ENCODE measurements at regions not wholly inside any gene's neighbourhood (a gene's known extent, or its start where the extent isn't known, plus 50 kb on each side); places are given as distances from the start of the nearest gene placed in this dataset.

DNA sequence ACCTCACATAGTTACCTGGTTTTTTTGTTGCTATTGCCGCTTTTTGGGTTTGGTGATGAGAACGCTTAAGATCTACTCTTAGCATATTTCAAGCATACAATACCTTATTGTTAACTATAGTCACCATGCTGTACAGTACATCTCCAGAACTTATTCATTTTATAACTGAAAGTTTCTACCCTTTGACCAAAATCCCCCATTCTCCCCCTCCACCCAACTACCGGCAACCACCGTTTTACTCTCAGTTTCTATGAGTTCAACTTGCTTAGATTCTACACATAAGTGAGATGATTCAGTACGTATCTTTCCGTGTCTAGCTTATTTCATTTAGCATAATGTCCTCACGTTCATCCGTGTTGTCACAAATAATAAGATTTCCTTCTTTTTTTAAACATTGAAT, 86.7 kb upstream of the IL6 start:
- H3K36me3 ChIP-seq (ENCODE audit: control insufficient read depth in 4 of 4, insufficient read depth in 4 of 4, low read length in 3 of 4): no peaks in the 10 kb centered on the region
- no peaks in the 10 kb centered on the region for H3K27me3 ChIP-seq (replicated peaks in 2 of 5; ENCODE audit: control insufficient read depth in 4 of 5, insufficient read depth in 5 of 5, low read length in 4 of 5)
- peaks cover 0 to 21% (median 5%) of the 10 kb centered on the region in 5 experiments for H3K9me3 ChIP-seq (ENCODE audit: control extremely low read depth in 1 of 5, control insufficient read depth in 4 of 5, insufficient read depth in 2 of 5, low read depth in 1 of 5, low read length in 4 of 5)
- CTCF ChIA-PET: no interaction called here
- H3K27ac ChIP-seq (ENCODE audit: insufficient read depth in 1 of 2, low read depth in 1 of 2, low read length in 2 of 2, poor library complexity in 1 of 2, severe bottlenecking in 2 of 2): no peak overlapping the region
- no peaks in the 10 kb centered on the region for H3K4me1 ChIP-seq (ENCODE audit: control extremely low read depth in 1 of 4, control insufficient read depth in 4 of 4, insufficient read depth in 4 of 4, low read length in 3 of 4)
- DNase-seq: no peak
- no peak overlapping the region for H3K4me3 ChIP-seq (ENCODE audit: control insufficient read depth in 1 of 7, extremely low read depth in 1 of 7, insufficient read depth in 4 of 7, low read depth in 2 of 7, low read length in 6 of 7)
- POLR2A ChIA-PET: no interaction called here
- 96% methylated on average over 6 of the region's 8 CpGs for WGBS (ENCODE audit: insufficient coverage)

DNA sequence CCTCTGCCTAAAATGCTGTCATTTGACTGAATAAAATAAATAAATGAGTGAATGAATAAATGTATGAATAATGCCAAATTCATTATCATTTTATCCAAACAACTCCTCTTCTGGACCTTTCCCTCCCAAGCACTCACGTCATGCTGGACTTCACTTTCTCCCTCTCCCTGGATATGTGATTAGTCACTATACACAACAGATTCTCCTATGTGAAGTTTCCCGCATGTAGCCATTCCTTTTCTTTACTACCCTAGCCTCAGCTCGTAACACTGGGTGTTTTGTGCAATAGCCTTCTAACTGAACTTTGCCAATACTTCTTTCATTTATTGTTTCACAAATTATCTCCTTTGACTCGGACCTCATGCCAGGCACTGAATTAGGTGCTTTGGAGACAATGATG, 87.6 kb upstream of the IL6 start:
- POLR2A ChIA-PET: no interaction called here
- WGBS (ENCODE audit: insufficient coverage): 100% methylated on average over 3 of the region's 4 CpGs
- H3K36me3 ChIP-seq (ENCODE audit: control insufficient read depth in 4 of 4, insufficient read depth in 4 of 4, low read length in 3 of 4): no peaks in the 10 kb centered on the region
- H3K27me3 ChIP-seq (replicated peaks in 2 of 5; ENCODE audit: control insufficient read depth in 4 of 5, insufficient read depth in 5 of 5, low read length in 4 of 5): no peaks in the 10 kb centered on the region
- CTCF ChIA-PET: no interaction called here
- DNase-seq: no peak
- no peak overlapping the region for H3K27ac ChIP-seq (ENCODE audit: insufficient read depth in 1 of 2, low read depth in 1 of 2, low read length in 2 of 2, poor library complexity in 1 of 2, severe bottlenecking in 2 of 2)
- peaks cover 0 to 19% (median 3%) of the 10 kb centered on the region in 5 experiments for H3K9me3 ChIP-seq (ENCODE audit: control extremely low read depth in 1 of 5, control insufficient read depth in 4 of 5, insufficient read depth in 2 of 5, low read depth in 1 of 5, low read length in 4 of 5)
- no peaks in the 10 kb centered on the region for H3K4me1 ChIP-seq (ENCODE audit: control extremely low read depth in 1 of 4, control insufficient read depth in 4 of 4, insufficient read depth in 4 of 4, low read length in 3 of 4)
- no peak overlapping the region for H3K4me3 ChIP-seq (ENCODE audit: control insufficient read depth in 1 of 7, extremely low read depth in 1 of 7, insufficient read depth in 4 of 7, low read depth in 2 of 7, low read length in 6 of 7)

DNA sequence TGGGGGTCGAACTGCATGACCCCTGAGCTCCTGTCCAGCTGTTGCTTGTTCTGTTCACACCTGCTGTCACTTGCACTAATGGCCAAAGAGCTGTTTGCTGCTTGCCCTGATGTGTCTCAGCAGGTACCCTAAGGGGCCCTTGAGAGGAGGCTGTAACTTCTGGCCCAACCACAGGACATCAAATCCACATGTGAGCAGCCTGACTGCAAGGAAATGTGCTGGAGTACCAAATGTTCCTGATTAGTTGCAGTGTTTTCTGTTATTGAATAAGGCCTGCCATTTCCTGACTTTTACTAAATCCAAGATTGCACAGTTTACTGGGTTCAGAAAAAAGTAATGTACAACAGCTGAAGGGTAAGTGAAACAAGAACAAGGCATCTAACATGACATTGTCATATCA, 91.7 kb upstream of the IL6 start:
- H3K27ac ChIP-seq (ENCODE audit: insufficient read depth in 1 of 2, low read depth in 1 of 2, low read length in 2 of 2, poor library complexity in 1 of 2, severe bottlenecking in 2 of 2): no peak overlapping the region
- H3K36me3 ChIP-seq (ENCODE audit: control insufficient read depth in 4 of 4, insufficient read depth in 4 of 4, low read length in 3 of 4): no peaks in the 10 kb centered on the region
- ChIA-PET CTCF (no interaction called here), POLR2A (no interaction called here)
- no peaks in the 10 kb centered on the region for H3K27me3 ChIP-seq (replicated peaks in 2 of 5; ENCODE audit: control insufficient read depth in 4 of 5, insufficient read depth in 5 of 5, low read length in 4 of 5)
- no peaks in the 10 kb centered on the region for H3K9me3 ChIP-seq (ENCODE audit: control extremely low read depth in 1 of 5, control insufficient read depth in 4 of 5, insufficient read depth in 2 of 5, low read depth in 1 of 5, low read length in 4 of 5)
- DNase-seq: no peak
- WGBS (ENCODE audit: insufficient coverage): 100% methylated on average over 1 of the region's 1 CpG
- no peak overlapping the region for H3K4me3 ChIP-seq (ENCODE audit: control insufficient read depth in 1 of 7, extremely low read depth in 1 of 7, insufficient read depth in 4 of 7, low read depth in 2 of 7, low read length in 6 of 7)
- H3K4me1 ChIP-seq (ENCODE audit: control extremely low read depth in 1 of 4, control insufficient read depth in 4 of 4, insufficient read depth in 4 of 4, low read length in 3 of 4): no peaks in the 10 kb centered on the region

DNA sequence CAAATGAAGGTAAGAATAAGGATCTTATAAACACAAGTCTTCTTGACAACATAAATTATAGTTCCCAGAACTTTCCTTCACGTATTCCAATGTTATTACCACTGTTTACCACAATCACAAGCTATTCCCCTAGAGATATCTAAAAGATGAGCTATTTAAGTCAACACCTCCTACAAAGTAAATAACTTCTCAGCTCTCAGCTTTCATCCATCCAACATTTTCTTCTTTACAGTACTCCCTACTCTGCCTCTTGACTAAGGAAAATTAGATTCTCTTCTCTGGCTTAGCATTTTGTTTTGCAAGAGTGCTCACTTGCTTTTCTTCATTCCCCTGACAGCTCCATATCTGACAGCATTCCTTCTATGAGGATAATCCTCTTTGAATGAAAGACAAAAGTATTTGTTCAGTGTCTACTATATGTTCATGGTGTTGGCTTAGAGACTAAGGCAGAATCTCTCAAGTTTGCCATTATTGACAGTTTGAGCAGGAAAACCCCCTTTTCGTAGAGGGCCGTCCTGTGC, 93.0 kb upstream of the IL6 start:
- no peaks in the 10 kb centered on the region for H3K4me1 ChIP-seq (ENCODE audit: control extremely low read depth in 1 of 4, control insufficient read depth in 4 of 4, insufficient read depth in 4 of 4, low read length in 3 of 4)
- no peaks in the 10 kb centered on the region for H3K36me3 ChIP-seq (ENCODE audit: control insufficient read depth in 4 of 4, insufficient read depth in 4 of 4, low read length in 3 of 4)
- WGBS (ENCODE audit: insufficient coverage): 91% methylated on average over 3 of the region's 3 CpGs
- no peak for DNase-seq
- POLR2A ChIA-PET: interaction anchor here (0.6 kb wide), 1 partner anchor 58 kb away, joined by 3 read pairs; no protein-coding TSS in a partner anchor
- H3K9me3 ChIP-seq (ENCODE audit: control extremely low read depth in 1 of 5, control insufficient read depth in 4 of 5, insufficient read depth in 2 of 5, low read depth in 1 of 5, low read length in 4 of 5): no peaks in the 10 kb centered on the region
- no peak overlapping the region for H3K27ac ChIP-seq (ENCODE audit: insufficient read depth in 1 of 2, low read depth in 1 of 2, low read length in 2 of 2, poor library complexity in 1 of 2, severe bottlenecking in 2 of 2)
- CTCF ChIA-PET: no interaction called here
- H3K4me3 ChIP-seq (ENCODE audit: control insufficient read depth in 1 of 7, extremely low read depth in 1 of 7, insufficient read depth in 4 of 7, low read depth in 2 of 7, low read length in 6 of 7): no peak overlapping the region
- H3K27me3 ChIP-seq (replicated peaks in 2 of 5; ENCODE audit: control insufficient read depth in 4 of 5, insufficient read depth in 5 of 5, low read length in 4 of 5): no peaks in the 10 kb centered on the region

DNA sequence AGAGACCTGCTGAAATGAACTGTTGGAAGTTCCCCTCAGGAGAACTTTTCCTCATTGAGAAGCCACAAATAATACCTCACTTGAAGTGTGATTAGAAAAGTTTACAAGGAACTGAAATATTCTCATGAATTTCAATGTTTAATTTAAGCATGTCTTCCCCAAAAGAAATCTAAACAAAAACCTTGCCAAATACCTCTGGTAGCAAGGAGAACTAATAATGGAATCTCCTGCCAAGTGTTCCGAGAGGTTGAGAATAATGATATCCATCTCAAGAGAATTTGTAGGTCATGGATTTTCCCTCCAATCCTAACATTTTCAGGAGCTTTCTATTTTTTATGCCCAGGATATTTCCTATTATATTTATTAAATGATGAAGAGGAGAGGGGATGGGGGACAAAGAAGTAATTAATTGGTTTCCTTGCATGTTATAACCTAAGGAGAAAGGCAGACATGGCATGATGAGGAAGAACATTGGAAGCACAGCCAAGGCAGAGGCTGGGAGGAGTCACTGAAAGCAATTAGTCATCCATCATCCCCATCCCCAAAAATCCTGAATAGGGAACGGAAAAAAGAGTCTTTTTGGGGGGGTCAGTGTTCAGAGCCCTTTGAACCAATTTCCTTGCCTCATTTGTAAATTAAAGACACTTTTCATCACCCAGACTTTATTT, 93.6 kb upstream of the IL6 start:
- Histone ChIP-seq H3K36me3 (ENCODE audit: control insufficient read depth in 4 of 4, insufficient read depth in 4 of 4, low read length in 3 of 4) (no peaks in the 10 kb centered on the region), H3K27ac (ENCODE audit: insufficient read depth in 1 of 2, low read depth in 1 of 2, low read length in 2 of 2, poor library complexity in 1 of 2, severe bottlenecking in 2 of 2) (no peak overlapping the region), H3K27me3 (replicated peaks in 2 of 5; ENCODE audit: control insufficient read depth in 4 of 5, insufficient read depth in 5 of 5, low read length in 4 of 5) (no peaks in the 10 kb centered on the region), H3K9me3 (ENCODE audit: control extremely low read depth in 1 of 5, control insufficient read depth in 4 of 5, insufficient read depth in 2 of 5, low read depth in 1 of 5, low read length in 4 of 5) (no peaks in the 10 kb centered on the region), H3K4me1 (ENCODE audit: control extremely low read depth in 1 of 4, control insufficient read depth in 4 of 4, insufficient read depth in 4 of 4, low read length in 3 of 4) (no peaks in the 10 kb centered on the region), H3K4me3 (ENCODE audit: control insufficient read depth in 1 of 7, extremely low read depth in 1 of 7, insufficient read depth in 4 of 7, low read depth in 2 of 7, low read length in 6 of 7) (no peak overlapping the region)
- ChIA-PET POLR2A (no interaction called here), CTCF (no interaction called here)
- no peak for DNase-seq
- no CpG with 5 or more reads among the region's 2 CpGs for WGBS (ENCODE audit: insufficient coverage)

DNA sequence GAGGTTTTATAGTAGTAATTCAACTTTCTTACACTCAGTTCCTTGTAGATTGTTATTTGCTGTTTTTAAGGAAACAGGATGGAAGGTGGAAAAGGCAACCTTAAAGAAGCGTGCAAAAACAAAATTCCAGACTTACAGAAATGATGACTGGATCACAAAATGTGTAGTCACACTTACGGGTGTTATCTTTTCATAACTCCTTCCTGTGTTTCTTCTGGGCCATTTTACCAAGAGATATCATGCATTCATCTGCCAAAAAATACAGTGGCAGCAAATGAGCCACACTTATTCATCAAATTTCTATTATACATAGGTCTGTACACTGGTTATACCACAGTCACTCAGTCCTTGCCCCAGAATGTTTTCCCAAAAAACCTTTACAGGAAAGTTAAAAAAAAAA, 94.3 kb upstream of the IL6 start:
- Histone ChIP-seq H3K4me3 (ENCODE audit: control insufficient read depth in 1 of 7, extremely low read depth in 1 of 7, insufficient read depth in 4 of 7, low read depth in 2 of 7, low read length in 6 of 7) (no peak overlapping the region), H3K36me3 (ENCODE audit: control insufficient read depth in 4 of 4, insufficient read depth in 4 of 4, low read length in 3 of 4) (no peaks in the 10 kb centered on the region), H3K4me1 (ENCODE audit: control extremely low read depth in 1 of 4, control insufficient read depth in 4 of 4, insufficient read depth in 4 of 4, low read length in 3 of 4) (no peaks in the 10 kb centered on the region), H3K9me3 (ENCODE audit: control extremely low read depth in 1 of 5, control insufficient read depth in 4 of 5, insufficient read depth in 2 of 5, low read depth in 1 of 5, low read length in 4 of 5) (no peaks in the 10 kb centered on the region), H3K27me3 (replicated peaks in 2 of 5; ENCODE audit: control insufficient read depth in 4 of 5, insufficient read depth in 5 of 5, low read length in 4 of 5) (no peaks in the 10 kb centered on the region), H3K27ac (ENCODE audit: insufficient read depth in 1 of 2, low read depth in 1 of 2, low read length in 2 of 2, poor library complexity in 1 of 2, severe bottlenecking in 2 of 2) (no peak overlapping the region)
- CTCF ChIA-PET: no interaction called here
- WGBS (ENCODE audit: insufficient coverage): 38% methylated on average over 2 of the region's 2 CpGs
- no peak for DNase-seq
- POLR2A ChIA-PET: no interaction called here

DNA sequence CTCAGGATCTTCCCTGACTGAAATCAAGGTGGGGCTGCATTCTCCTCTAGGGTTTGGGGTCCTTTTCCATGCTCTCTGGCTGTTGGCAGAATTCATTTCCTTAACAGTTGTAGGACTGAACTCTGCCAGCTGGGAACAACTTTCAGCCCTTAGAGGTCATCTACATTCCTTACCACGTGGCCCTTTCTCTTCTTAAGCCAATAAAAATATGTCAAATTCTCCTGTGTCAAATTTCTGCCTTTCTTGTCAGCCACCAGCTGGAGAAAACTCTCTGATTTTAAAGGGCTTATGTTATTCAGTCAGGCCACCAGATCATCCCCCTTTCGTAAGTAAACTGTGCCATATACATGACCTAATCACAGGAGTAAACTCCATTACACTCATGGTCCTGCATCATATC, 95.3 kb upstream of the IL6 start:
- H3K9me3 ChIP-seq (ENCODE audit: control extremely low read depth in 1 of 5, control insufficient read depth in 4 of 5, insufficient read depth in 2 of 5, low read depth in 1 of 5, low read length in 4 of 5): no peaks in the 10 kb centered on the region
- no peaks in the 10 kb centered on the region for H3K4me1 ChIP-seq (ENCODE audit: control extremely low read depth in 1 of 4, control insufficient read depth in 4 of 4, insufficient read depth in 4 of 4, low read length in 3 of 4)
- H3K36me3 ChIP-seq (ENCODE audit: control insufficient read depth in 4 of 4, insufficient read depth in 4 of 4, low read length in 3 of 4): no peaks in the 10 kb centered on the region
- no peak overlapping the region for H3K27ac ChIP-seq (ENCODE audit: insufficient read depth in 1 of 2, low read depth in 1 of 2, low read length in 2 of 2, poor library complexity in 1 of 2, severe bottlenecking in 2 of 2)
- no peaks in the 10 kb centered on the region for H3K27me3 ChIP-seq (replicated peaks in 2 of 5; ENCODE audit: control insufficient read depth in 4 of 5, insufficient read depth in 5 of 5, low read length in 4 of 5)
- ChIA-PET POLR2A (no interaction called here), CTCF (no interaction called here)
- no peak overlapping the region for H3K4me3 ChIP-seq (ENCODE audit: control insufficient read depth in 1 of 7, extremely low read depth in 1 of 7, insufficient read depth in 4 of 7, low read depth in 2 of 7, low read length in 6 of 7)
- WGBS (ENCODE audit: insufficient coverage): 100% methylated on average over 2 of the region's 2 CpGs
- DNase-seq: no peak
